GM18519 (cell line): ENCODE measurements at regions not wholly inside any gene's neighbourhood (a gene's known extent, or its start where the extent isn't known, plus 50 kb on each side); places are given as distances from the start of the nearest gene placed in this dataset.
"Not testable (repeated sequence)": the region's sequence is repeated elsewhere in the genome, so short reads cannot be mapped to it uniquely, and the experiment has no call there.

Experiments
- ATAC-seq: cut with Tn5 transposase; IDR thresholded peaks from one replicate; pipeline ENCODE4 v1.9.1; 2021; ENCODE audit warnings: mild to moderate bottlenecking, moderate library complexity; ENCODE audit not compliant: unreplicated experiment, low FRiP score

- not testable (repeated sequence) for ATAC-seq
Observed at GRCh38 chr5:103858367-103858766, 295.8 kb upstream of the NUDT12 start.

- no peak for ATAC-seq
Observed at GRCh38 chr5:103851091-103851490, 288.5 kb upstream of the NUDT12 start.

GRCh38 chr5:103849934-103850333 lies 287.3 kb upstream of the NUDT12 start:
- ATAC-seq: no peak

- ATAC-seq: no peak
Observed at GRCh38 chr5:103847060-103847459, 284.5 kb upstream of the NUDT12 start.

GRCh38 chr5:103842936-103843335 lies 280.3 kb upstream of the NUDT12 start:
- no peak for ATAC-seq

- no peak for ATAC-seq
Observed at GRCh38 chr5:103840600-103840999, 278.0 kb upstream of the NUDT12 start.

GRCh38 chr5:103834216-103834615 lies 271.6 kb upstream of the NUDT12 start:
- no peak for ATAC-seq

GRCh38 chr5:103829585-103829984 lies 267.0 kb upstream of the NUDT12 start:
- no peak for ATAC-seq

- no peak for ATAC-seq
Observed at GRCh38 chr5:103827976-103828375, 265.4 kb upstream of the NUDT12 start.

GRCh38 chr5:103821361-103821760 lies 258.8 kb upstream of the NUDT12 start:
- ATAC-seq: no peak

- peak; percentile 92 for ATAC-seq
Observed at GRCh38 chr5:103808464-103809106, 246.0 kb upstream of the NUDT12 start.

GRCh38 chr5:103804711-103805110 lies 242.1 kb upstream of the NUDT12 start:
- no peak for ATAC-seq

GRCh38 chr5:103801681-103802080 lies 239.1 kb upstream of the NUDT12 start:
- ATAC-seq: no peak

GRCh38 chr5:103800741-103801495 lies 238.3 kb upstream of the NUDT12 start:
- no peak for ATAC-seq

- no peak for ATAC-seq
Observed at GRCh38 chr5:103793595-103794182, 231.1 kb upstream of the NUDT12 start.

- no peak for ATAC-seq
Observed at GRCh38 chr5:103785569-103785968, 223.0 kb upstream of the NUDT12 start.

GRCh38 chr5:103783669-103784068 lies 221.1 kb upstream of the NUDT12 start:
- no peak for ATAC-seq

- no peak for ATAC-seq
Observed at GRCh38 chr5:103780794-103781193, 218.2 kb upstream of the NUDT12 start.

GRCh38 chr5:103774721-103775120 lies 212.1 kb upstream of the NUDT12 start:
- ATAC-seq: no peak

- ATAC-seq: no peak
Observed at GRCh38 chr5:103772248-103772647, 209.7 kb upstream of the NUDT12 start.

GRCh38 chr5:103764403-103764802 lies 201.8 kb upstream of the NUDT12 start:
- no peak for ATAC-seq

GRCh38 chr5:103758996-103759395 lies 196.4 kb upstream of the NUDT12 start:
- no peak for ATAC-seq
